ENCODE measurements at regions not wholly inside any gene's neighbourhood (a gene's known extent, or its start where the extent isn't known, plus 50 kb on each side); places are given as distances from the start of the nearest gene placed in this dataset.

DNA sequence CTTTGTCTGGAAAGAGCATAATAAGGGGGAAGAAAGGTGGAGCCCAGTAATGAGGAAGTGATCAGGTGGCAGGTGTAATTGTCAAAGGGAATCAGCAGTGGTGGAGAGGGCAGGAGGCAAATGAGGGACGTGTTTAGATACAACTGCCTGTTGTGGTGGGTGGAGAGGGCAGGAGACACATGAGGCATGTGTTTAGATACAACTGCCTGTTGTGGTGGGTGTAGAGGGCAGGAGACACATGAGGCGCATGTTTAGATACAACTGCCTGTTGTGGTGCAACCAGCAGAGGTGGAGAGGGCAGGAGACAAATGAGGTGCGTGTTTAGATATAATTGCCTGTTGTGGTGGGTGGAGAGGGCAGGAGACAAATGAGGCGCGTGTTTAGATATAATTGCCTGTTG, 173.1 kb downstream of the ANKRD30B start:
- 74% methylated on average over 3 of the region's 5 CpGs for WGBS (ENCODE audit: insufficient coverage)
- H3K4me1 ChIP-seq (ENCODE audit: control insufficient read depth, insufficient read depth, low read length): no peaks in the 10 kb centered on the region
- peaks cover 38% of the 10 kb centered on the region for H3K9me3 ChIP-seq (replicated peaks; ENCODE audit: control insufficient read depth, low read depth, low read length)
- H3K36me3 ChIP-seq (ENCODE audit: control insufficient read depth, insufficient read depth, low read length): no peaks in the 10 kb centered on the region
- no peak overlapping the region for H3K27ac ChIP-seq (ENCODE audit: low read length)
- no peak overlapping the region for H3K4me3 ChIP-seq (ENCODE audit: low read length)
- H3K27me3 ChIP-seq (ENCODE audit: control insufficient read depth, insufficient read depth, low read length): no peaks in the 10 kb centered on the region
- DNase-seq: no peak

DNA sequence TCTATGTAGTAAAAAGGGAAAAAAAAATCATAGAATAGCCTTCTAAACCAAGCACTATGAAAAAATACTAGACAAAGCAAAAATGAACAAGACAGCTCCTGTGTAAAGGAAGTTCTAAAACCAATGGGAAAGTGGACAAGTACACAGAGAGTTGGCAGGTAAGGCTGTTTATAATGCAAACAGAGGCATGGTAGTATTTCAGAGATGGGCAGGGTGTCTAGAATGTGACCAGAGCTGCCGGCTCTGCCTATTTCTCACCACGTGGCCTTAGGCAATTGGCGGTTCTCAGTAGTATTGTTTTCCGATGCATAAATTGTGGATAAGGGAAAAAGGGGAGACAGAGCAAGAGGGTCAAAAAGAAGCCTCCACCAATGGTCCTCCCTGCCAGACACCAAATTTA, 173.6 kb downstream of the ANKRD30B start:
- no peak for DNase-seq
- Histone ChIP-seq H3K9me3 (replicated peaks; ENCODE audit: control insufficient read depth, low read depth, low read length) (peaks cover 41% of the 10 kb centered on the region), H3K27ac (ENCODE audit: low read length) (no peak overlapping the region), H3K27me3 (ENCODE audit: control insufficient read depth, insufficient read depth, low read length) (no peaks in the 10 kb centered on the region), H3K36me3 (ENCODE audit: control insufficient read depth, insufficient read depth, low read length) (no peaks in the 10 kb centered on the region), H3K4me1 (ENCODE audit: control insufficient read depth, insufficient read depth, low read length) (no peaks in the 10 kb centered on the region), H3K4me3 (ENCODE audit: low read length) (no peak overlapping the region)
- WGBS (ENCODE audit: insufficient coverage): no CpG with 5 or more reads among the region's 4 CpGs

DNA sequence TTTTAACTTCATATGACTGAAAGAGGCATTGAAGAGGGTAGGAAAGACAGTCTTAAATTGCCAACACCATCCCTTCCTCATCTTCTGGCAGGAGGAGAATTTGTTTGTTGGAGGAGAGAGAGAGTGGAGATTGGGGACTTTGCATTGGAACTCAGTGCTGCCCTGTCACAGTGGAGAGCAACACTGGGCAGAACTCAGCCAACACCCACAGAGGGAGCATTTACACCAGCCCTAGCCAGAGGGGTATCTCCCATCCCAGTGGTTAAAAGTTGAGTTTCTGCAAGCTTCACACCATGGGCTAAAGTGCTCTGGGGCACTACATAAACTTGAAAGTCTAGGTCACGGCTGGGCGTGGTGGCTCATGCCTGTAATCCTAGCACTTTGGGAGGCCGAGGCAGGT, 174.1 kb downstream of the ANKRD30B start:
- 90% methylated on average over 2 of the region's 3 CpGs for WGBS (ENCODE audit: insufficient coverage)
- Histone ChIP-seq H3K27me3 (ENCODE audit: control insufficient read depth, insufficient read depth, low read length) (no peaks in the 10 kb centered on the region), H3K4me3 (ENCODE audit: low read length) (no peak overlapping the region), H3K4me1 (ENCODE audit: control insufficient read depth, insufficient read depth, low read length) (no peaks in the 10 kb centered on the region), H3K27ac (ENCODE audit: low read length) (no peak overlapping the region), H3K36me3 (ENCODE audit: control insufficient read depth, insufficient read depth, low read length) (no peaks in the 10 kb centered on the region), H3K9me3 (replicated peaks; ENCODE audit: control insufficient read depth, low read depth, low read length) (peaks cover 41% of the 10 kb centered on the region)
- no peak for DNase-seq

DNA sequence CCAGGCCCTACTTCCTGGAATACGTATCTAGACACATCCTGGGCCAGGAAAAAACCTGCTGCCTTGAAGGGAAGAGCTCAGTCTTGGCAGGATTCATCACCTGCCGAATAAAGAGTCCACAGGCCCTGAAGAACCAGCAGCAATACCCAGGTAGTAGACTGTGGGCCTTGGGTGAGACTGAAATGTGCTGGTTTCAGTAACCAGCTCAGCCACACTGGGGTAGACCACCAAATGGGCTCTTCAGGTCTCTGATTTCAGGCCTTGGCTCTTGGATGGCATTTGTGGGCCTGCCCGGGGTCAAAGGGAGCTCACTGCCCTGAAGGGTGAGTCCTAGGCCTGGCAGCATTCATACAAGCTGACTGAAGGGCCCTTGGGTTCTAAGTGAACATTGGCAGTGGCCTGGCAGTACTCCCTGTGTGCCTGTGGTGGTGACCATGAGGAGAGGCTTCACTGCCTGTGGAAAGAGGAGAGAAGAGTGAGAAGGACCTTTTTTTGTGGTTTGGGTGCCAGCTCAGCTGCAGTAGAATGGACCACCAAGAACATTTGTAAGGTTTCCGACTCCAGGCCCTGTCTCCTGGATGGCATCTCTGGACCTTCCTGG, 175.1 kb downstream of the ANKRD30B start:
- Histone ChIP-seq H3K4me1 (ENCODE audit: control insufficient read depth, insufficient read depth, low read length) (no peaks in the 10 kb centered on the region), H3K27me3 (ENCODE audit: control insufficient read depth, insufficient read depth, low read length) (no peaks in the 10 kb centered on the region), H3K27ac (ENCODE audit: low read length) (no peak overlapping the region), H3K4me3 (ENCODE audit: low read length) (no peak overlapping the region), H3K36me3 (ENCODE audit: control insufficient read depth, insufficient read depth, low read length) (no peaks in the 10 kb centered on the region), H3K9me3 (replicated peaks; ENCODE audit: control insufficient read depth, low read depth, low read length) (peaks cover 36% of the 10 kb centered on the region)
- DNase-seq: no peak
- WGBS (ENCODE audit: insufficient coverage): 52% methylated on average over 4 of the region's 4 CpGs

DNA sequence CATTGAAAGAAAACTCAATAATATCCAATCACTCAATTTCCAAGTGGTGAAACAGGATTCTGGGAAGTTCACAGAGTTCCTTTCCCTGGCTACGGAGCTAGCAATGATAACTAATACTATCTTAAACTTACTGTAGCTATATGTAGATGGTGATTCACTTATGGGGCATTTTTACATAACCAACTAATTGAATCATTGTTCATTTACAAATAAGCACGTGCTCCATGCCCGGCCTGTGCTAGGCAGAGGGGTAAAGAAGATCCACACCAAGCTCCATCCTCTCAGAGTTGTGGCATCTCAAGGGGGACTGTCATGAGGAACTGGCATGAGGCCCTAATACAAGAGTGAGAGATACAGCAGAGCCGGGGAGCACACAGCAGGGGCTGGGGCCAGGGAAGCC, 176.3 kb downstream of the ANKRD30B start:
- no peaks in the 10 kb centered on the region for H3K4me1 ChIP-seq (ENCODE audit: control insufficient read depth, insufficient read depth, low read length)
- no peak overlapping the region for H3K27ac ChIP-seq (ENCODE audit: low read length)
- H3K9me3 ChIP-seq (replicated peaks; ENCODE audit: control insufficient read depth, low read depth, low read length): peaks cover 31% of the 10 kb centered on the region
- DNase-seq: no peak
- no peak overlapping the region for H3K4me3 ChIP-seq (ENCODE audit: low read length)
- no peaks in the 10 kb centered on the region for H3K27me3 ChIP-seq (ENCODE audit: control insufficient read depth, insufficient read depth, low read length)
- WGBS (ENCODE audit: insufficient coverage): 78% methylated on average over 1 of the region's 4 CpGs
- H3K36me3 ChIP-seq (ENCODE audit: control insufficient read depth, insufficient read depth, low read length): no peaks in the 10 kb centered on the region

DNA sequence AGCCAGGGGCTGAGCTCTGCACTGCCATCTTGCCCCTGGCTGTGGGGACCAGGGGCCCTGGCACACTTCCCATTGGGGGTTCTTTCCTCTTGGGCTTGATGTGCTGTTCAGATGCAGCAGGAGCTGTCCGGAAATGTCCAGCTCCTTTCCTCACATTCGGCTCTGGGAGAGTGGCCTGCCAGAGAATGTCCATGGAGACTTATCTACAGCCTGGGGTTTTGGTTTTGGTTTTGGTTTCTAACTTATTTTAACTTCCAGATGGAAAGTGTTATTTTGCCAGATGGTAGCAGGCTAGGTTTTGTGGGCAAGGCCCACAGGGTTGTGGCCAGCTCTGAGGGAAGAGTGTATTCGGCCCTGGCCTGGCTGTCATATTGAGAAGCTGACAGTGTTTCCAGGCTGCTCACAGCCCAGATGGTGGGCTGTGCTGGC, 177.3 kb downstream of the ANKRD30B start:
- H3K27ac ChIP-seq (ENCODE audit: low read length): no peak overlapping the region
- H3K4me1 ChIP-seq (ENCODE audit: control insufficient read depth, insufficient read depth, low read length): no peaks in the 10 kb centered on the region
- no peak overlapping the region for H3K4me3 ChIP-seq (ENCODE audit: low read length)
- 78% methylated on average over 1 of the region's 3 CpGs for WGBS (ENCODE audit: insufficient coverage)
- no peaks in the 10 kb centered on the region for H3K36me3 ChIP-seq (ENCODE audit: control insufficient read depth, insufficient read depth, low read length)
- peaks cover 26% of the 10 kb centered on the region for H3K9me3 ChIP-seq (replicated peaks; ENCODE audit: control insufficient read depth, low read depth, low read length)
- no peaks in the 10 kb centered on the region for H3K27me3 ChIP-seq (ENCODE audit: control insufficient read depth, insufficient read depth, low read length)
- no peak for DNase-seq

DNA sequence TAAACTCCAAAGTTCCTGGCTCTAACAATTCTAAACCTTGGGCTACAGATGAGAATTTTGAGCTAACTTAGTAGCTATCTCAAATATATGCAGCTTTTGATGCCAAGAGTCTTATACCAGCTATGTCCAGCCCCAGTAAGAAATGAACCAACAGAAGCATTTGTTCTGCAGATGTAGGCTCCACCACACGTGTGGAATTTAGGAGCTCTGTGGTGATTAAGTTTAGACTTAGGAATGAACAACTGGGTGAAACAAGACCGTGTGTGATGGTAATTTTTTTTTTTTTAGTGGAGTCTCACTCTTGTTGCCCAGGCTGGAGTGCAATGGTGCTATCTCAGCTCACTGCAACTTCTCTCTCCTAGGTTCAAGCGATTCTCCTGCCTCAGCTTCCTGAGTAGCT, 179.7 kb downstream of the ANKRD30B start:
- Histone ChIP-seq H3K4me1 (ENCODE audit: control insufficient read depth, insufficient read depth, low read length) (no peaks in the 10 kb centered on the region), H3K4me3 (ENCODE audit: low read length) (no peak overlapping the region), H3K27me3 (ENCODE audit: control insufficient read depth, insufficient read depth, low read length) (no peaks in the 10 kb centered on the region), H3K27ac (ENCODE audit: low read length) (no peak overlapping the region), H3K9me3 (replicated peaks; ENCODE audit: control insufficient read depth, low read depth, low read length) (peaks cover 35% of the 10 kb centered on the region), H3K36me3 (ENCODE audit: control insufficient read depth, insufficient read depth, low read length) (no peaks in the 10 kb centered on the region)
- WGBS (ENCODE audit: insufficient coverage): 80% methylated on average over 1 of the region's 3 CpGs
- DNase-seq: no peak

DNA sequence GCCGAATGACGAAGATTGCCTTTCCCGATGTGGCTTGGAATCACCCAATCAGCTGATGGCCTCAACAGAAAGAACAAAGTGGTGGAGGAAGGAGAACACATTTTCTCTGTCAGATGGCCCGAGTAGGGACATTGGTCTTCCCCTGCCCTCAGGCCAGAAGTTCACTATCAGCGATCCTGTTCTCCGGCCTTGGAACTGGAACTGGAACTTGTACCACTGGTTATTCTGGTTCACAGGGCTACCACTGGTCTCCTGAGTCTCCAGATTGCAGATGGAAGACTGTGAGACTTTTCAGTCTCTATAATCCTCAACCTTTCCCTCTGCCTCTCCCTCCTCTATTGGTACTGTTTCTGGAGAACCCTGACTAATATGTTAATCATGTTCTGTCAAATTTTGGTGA, 180.4 kb downstream of the ANKRD30B start:
- no peak for DNase-seq
- 86% methylated on average over 6 of the region's 6 CpGs for WGBS (ENCODE audit: insufficient coverage)
- peaks cover 32% of the 10 kb centered on the region for H3K9me3 ChIP-seq (replicated peaks; ENCODE audit: control insufficient read depth, low read depth, low read length)
- no peak overlapping the region for H3K27ac ChIP-seq (ENCODE audit: low read length)
- H3K36me3 ChIP-seq (ENCODE audit: control insufficient read depth, insufficient read depth, low read length): no peaks in the 10 kb centered on the region
- H3K4me1 ChIP-seq (ENCODE audit: control insufficient read depth, insufficient read depth, low read length): no peaks in the 10 kb centered on the region
- no peaks in the 10 kb centered on the region for H3K27me3 ChIP-seq (ENCODE audit: control insufficient read depth, insufficient read depth, low read length)
- no peak overlapping the region for H3K4me3 ChIP-seq (ENCODE audit: low read length)

DNA sequence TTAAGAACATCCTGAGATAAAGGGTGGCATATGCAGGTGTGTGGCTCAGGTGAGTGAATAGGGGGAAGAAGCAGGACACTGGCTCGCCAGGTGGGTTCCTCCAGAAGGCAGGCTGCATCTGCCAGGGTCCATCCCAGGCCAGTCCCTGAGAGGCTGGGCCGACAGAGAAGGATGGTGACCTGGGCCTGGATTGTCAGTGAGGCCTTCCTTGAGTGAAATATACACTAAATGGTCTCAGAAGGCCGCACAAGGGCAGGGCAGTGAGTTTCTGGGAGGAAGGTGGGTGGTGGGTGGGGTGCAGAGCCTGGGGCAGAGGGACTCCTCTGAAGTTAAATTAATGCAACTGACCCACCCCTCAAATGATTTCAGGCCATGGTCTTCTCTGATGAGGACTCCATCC, 182.1 kb downstream of the ANKRD30B start:
- Histone ChIP-seq H3K4me3 (ENCODE audit: low read length) (no peak overlapping the region), H3K4me1 (ENCODE audit: control insufficient read depth, insufficient read depth, low read length) (no peaks in the 10 kb centered on the region), H3K36me3 (ENCODE audit: control insufficient read depth, insufficient read depth, low read length) (no peaks in the 10 kb centered on the region), H3K27ac (ENCODE audit: low read length) (no peak overlapping the region), H3K27me3 (ENCODE audit: control insufficient read depth, insufficient read depth, low read length) (no peaks in the 10 kb centered on the region), H3K9me3 (replicated peaks; ENCODE audit: control insufficient read depth, low read depth, low read length) (peaks cover 26% of the 10 kb centered on the region)
- WGBS (ENCODE audit: insufficient coverage): 59% methylated on average over 2 of the region's 3 CpGs
- DNase-seq: no peak

DNA sequence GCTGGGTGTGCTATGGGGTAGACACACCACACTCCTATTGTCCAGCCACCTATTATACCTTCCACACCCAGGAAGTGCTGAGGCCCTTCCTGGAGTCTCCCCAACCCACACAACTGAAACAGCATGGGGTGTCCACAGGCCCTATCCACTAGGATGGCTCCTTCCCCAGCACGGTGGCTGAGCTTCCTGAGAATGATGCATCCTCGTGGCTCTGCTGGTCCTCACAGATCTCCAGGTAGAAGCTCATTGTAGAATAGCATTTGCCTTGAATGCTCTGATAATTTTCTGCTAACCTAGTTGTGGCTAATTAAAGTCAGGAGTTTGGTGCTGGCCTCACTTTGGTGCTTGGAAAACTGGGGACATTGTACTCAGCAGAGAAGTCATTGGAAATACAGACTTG, 182.6 kb downstream of the ANKRD30B start:
- WGBS (ENCODE audit: insufficient coverage): 80% methylated on average over 2 of the region's 2 CpGs
- Histone ChIP-seq H3K9me3 (replicated peaks; ENCODE audit: control insufficient read depth, low read depth, low read length) (peaks cover 23% of the 10 kb centered on the region), H3K4me3 (ENCODE audit: low read length) (no peak overlapping the region)

More for the DNA sequence above, 182.6 kb downstream of the ANKRD30B start:
- Histone ChIP-seq H3K36me3 (ENCODE audit: control insufficient read depth, insufficient read depth, low read length) (no peaks in the 10 kb centered on the region), H3K4me1 (ENCODE audit: control insufficient read depth, insufficient read depth, low read length) (no peaks in the 10 kb centered on the region), H3K27me3 (ENCODE audit: control insufficient read depth, insufficient read depth, low read length) (no peaks in the 10 kb centered on the region), H3K27ac (ENCODE audit: low read length) (no peak overlapping the region)
- DNase-seq: no peak
